HG03460 (cell line): ENCODE measurements at regions not wholly inside any gene's neighbourhood (a gene's known extent, or its start where the extent isn't known, plus 50 kb on each side); places are given as distances from the start of the nearest gene placed in this dataset.

Experiments
- ATAC-seq: cut with Tn5 transposase; IDR thresholded peaks from one replicate; pipeline ENCODE4 v1.9.1; 2021; ENCODE audit not compliant: unreplicated experiment

DNA sequence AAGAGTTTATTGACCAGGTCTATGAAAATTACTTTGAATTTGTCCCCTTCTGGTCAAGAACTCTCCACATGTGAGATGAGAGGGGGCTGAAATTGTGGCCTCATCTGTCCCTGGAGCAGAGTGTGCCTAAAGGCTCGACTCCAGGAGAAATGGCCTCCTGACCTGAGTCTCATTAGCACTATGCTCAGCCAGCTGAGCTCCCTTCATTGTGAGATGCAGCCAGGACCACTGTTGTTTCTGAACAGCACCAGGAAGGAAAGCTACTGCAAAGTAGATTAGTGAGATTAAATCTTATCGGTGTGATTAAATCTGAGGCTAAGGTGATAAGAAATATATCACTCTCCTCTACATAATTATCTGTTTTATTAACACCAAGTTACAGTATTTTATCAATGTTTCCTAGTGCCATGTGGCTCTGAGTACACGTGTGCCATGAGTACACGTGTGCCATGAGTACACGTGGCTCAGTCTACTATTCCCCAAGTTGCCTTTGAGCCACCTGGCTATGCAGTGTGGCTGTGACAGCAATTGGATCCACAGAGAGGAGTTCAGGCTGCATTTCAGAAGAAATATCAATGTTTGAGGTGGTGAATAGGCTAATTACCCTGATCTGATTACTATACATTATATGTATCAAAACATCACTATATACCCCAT lies 126.9 kb downstream of the IPMK start:
- no peak for ATAC-seq

DNA sequence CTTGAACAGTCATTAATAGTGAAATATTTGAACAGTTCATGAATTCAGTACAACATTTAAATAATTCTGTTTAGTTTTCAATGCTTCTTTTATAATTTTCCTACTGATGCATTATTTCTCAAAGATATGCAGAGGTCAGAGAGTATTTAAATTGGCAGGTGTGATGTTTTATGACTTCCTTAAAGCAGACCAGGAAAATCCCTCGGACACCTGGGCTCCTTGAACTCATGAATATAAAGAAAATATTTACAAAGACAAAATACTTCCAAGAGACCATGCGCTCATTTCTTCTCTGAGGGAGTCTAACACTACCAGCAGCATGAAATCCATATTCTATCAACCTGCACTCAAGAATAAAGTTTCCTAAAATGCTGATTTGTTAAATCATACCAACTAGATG lies 127.6 kb downstream of the IPMK start:
- ATAC-seq, result no peak

DNA sequence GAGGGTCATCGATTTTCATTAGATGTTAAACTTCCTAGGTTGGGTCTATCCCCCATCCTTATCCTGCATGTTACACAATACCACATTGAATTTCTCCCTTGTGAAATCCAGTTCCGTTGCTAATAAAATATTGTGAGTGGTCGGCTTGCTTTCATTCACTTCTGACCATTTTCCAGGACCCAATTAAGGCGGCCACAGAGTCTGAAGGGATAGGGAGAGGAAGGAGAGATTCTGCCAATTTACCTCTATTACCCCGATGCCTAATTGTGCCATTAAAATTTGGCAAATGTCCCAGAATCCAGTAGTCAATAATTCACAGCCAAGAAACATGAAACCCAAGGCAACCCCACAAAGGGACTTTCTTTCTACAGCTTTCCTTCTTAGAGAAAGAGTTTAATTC lies 129.9 kb downstream of the IPMK start:
- no peak for ATAC-seq

DNA sequence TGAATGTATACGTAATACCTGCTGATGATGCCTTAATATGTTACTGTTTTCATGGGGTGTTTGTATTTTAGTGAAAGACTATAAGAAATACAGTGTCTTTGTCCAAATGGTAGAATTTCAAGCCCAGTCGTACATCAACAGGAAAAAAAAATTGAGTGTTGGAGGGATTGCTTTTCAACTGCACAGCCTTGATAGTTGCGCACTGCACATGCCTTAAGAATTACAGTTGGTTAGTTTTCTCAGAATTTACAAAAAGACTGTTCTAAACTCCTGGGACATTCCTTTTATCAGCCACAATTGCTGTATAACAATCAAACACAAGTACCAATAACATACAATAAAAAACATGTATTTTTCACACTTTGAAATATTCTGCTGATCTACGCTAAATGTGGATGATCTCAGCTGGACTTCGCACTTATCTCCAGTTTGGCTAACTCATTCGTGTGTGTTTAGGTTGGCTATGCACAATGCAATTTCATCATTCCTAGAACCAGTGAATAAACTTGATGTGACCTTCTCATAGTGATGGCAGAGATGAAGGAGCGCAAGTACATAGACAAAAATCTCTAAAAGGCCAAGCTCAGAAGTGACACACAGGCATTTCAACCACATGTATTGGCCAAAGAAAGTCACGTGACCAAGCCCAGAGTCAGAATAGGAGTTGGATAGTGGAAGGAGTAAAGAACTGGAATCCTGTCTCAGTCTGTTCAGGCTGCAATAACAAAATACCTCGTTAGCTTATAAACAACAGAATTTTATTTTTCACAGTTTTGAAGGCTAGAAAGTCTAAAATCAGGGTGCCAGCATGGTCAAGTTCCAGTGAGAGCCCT lies 152.3 kb downstream of the IPMK start:
- ATAC-seq, result no peak

DNA sequence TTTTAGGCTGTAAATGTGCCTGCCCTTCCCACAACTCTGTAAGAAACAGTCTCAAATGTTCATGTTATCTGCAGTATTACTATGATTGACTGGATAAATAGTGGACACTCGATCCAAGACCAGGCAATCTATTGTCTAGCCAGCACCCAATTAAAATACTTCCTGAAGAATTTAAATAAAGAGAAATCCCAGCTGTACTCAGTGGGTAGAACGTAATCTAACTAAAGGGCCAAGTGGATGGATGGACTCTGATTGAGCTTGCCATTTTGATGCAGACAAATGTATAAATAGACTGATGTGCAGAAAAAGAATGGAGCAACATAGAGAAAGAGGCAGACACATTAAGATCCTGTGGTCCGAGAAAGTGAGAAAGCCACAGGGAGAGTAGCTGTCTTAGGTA lies 158.0 kb downstream of the IPMK start:
- no peak for ATAC-seq

DNA sequence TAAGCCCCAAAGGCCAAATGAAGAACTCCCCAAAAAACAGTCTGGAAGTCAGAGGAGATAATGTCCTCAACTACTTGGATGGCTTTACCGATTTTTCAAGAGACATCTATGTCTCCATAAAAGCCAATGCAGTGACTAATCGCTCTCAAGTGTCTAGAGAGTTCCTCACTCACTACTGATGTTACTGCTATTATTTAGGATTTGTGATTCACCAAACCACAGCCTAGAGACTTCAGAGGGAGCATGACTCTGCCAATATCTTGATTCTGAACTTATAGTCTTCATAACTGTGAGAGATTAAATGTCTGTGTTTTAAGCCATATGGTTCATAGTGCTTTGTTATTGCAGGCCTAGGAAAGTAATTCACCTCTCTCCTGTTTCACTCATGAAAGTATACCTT lies 160.2 kb downstream of the IPMK start:
- no peak for ATAC-seq

DNA sequence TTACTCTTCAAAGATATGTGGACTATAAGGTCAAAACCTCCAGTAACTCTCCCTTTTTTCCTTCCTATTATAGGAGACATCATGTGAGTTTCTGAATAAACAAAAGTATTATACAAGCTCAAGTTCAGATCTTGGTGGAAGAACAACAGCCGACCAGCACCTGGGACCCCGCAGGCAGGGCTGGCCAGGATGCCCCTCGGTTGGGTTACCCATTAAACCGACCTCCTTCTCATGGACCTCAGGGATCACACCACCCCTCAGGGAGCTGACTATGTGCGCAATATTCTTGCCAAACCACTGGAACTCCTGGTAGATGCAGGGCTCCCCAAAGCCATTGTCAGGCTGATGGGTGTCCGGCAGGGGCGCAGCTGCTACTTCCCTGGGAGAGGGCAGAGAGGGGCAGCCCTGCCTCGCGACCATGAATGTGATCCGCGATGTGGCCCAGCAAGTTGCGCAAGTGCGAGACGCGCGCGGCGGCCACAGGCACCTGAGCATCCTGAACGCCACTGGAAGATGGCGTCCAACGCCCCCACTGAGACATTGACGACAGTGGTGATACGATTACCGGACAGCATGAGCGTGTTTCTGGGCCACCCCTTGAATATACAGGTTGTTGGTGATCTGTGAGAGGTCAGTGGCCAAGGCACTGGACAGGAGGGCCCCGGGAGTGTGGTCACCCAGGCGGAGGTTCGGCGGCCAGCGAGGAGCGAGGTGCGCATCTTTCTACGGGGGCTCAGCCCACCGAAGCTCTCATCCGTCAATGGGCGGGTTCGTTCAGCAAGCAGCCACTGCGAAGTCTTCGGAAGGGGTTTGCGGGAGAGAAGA lies 161.3 kb downstream of the IPMK start:
- ATAC-seq, result no peak

DNA sequence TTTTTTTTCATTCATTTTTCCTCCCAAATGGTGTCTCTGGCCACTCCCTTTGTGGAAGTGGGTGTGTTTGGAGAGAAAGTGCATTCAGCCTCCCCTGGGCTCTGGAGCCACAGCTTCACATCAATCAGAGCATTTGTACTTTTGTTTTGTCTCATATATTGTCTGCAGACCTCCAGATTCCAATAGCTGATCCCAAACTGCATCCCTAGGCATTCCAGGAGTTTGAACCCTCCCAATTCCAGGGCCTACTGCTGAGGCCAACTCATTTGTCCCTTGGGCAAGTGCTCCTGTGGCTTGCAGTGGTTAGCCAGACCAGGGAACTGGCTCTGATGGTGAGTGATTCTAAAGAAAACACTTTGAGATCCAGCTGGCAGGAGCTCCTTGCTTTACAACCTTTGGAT lies 163.3 kb downstream of the IPMK start:
- no peak for ATAC-seq

DNA sequence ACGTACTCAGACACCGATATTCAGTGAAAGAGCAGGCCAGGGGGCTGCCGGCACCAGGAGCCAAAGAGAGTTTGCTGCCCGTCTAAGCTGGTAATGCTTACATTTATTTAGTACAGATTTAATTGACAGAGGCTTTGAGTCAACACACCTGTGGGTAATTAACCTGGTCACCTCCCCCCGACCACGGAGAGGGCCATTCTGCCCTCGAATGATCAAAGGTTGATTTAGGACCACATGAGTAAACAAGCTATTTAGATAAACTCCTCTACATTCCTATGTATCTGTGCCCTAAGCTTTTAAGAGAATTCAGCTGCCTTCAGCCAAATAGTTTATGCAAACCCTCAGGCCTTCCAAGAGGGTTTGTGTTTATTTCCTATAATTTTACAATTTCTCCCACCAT lies 164.8 kb downstream of the IPMK start:
- no peak for ATAC-seq

DNA sequence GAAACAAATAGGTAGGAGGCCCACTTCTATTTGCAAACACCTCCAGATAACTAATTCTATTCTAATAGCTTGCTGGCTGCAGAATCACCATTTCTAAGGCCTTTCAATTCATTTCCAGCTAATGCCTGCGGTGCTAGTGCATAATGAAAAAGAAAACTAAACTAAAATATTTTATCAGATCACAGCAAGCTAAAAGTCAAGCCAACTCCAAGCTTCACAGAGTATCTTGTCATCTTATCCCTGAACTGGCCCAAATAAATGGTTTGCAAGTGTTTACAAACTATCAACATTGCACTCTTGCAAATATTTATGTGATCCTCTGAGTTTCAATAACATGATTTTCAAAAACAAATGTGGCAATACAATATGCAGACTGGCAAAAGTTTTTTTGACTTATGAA lies 166.0 kb downstream of the IPMK start:
- ATAC-seq, result no peak

DNA sequence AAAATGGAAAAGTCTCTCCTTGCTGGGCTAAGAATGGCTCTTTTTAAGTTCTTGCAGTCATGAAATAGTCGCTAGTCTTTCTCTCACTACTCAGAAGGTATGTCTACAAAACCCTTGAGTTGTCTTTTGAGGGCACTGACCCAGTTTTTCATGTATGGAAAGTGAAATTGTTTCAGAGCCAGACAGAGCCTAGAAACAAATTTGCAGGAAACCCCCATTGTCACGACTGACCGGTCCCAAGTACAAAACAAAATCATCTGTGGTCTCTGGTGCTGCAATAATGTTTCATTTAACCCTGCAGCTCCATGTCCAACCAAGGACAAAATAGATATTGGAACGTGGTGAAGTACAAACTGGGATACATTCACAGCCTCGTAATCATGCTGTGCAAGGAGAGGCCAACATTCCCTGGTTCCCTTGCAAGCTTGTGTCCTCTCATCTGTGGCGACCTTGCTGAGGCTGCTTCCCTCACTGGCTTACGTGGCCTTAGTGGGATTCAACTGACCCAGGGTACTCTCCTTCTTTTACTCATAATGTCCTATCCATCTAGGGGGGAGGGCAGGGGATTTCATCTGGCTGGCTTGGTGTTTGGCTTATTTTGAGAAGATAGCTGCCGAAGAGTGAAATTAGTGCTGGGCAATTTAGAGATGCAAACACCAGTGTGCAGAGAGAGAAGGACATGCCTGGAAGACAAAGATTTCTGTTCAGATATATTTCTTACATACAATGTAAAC lies 172.5 kb downstream of the IPMK start:
- ATAC-seq, result no peak

DNA sequence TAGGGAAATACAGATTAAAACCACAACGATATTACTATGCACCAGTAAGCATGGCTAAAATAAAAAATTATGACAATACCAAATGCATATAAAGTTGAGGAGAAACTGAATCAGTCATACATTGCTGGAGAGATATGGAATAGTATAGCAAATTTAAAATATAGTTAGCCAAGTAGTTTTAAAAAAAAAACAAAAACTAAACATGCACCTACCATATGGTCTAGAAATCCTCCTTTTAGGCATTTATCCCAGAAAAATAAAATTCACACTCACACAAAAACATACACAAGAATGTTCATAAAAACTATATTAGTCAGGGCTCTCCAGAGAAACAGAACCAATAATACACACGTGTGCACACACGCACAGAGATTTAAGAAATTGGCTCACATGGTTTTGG lies 175.8 kb downstream of the IPMK start:
- ATAC-seq, result no peak

DNA sequence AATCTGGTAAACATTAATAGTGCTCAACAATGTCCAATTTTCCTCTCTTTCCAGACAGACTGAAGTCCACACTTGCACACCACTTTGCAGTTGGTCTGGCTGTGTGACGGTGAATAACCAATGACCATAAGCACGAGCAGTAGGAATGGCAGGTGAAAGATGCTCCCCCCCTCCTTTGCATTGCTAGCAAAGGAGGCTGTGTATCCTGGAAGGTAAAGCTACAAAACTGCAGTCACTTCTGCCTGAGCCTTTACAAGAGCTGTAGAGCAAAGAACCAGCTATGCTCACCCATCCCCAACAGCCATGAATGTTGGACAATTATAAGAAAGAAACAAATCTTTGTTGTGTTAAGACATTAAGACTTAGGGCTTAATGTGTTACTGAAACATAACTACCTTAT lies 178.0 kb downstream of the IPMK start:
- ATAC-seq, result no peak

DNA sequence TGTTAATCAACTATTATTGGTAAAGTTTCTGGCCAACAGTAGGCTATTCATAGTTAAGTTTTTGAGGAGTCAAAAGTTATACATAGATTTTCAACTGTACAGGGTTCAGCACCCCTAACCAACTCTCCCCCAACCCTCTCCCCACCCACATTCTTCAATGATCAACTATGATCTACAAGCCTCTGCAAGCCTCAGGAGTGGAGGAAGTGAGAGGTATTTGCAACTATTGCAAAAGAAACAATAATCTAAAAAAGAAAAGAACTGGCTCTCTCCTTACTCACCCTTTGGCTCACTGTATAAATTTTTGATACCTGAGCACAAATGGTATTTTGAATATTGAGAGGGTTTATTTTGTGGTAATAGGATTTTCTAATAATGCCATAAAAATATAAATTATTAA lies 179.8 kb downstream of the IPMK start:
- no peak for ATAC-seq

DNA sequence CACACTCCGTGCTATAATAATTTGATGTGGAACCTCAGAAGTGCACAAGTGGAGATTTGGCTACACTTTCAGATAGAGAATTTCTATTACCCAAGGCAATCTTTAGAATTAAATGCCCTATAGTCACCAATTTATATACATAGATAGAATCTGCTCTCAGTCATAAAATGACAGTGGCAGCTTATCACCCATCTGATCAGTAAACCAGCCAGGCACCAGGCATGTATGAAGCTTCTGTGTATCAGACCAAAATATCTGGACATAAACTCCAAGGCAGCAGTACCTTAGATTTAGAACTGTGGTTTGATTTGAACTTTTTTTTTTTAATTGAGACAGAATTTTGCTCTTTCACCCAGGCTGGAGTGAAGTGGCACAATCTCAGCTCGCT lies 180.9 kb downstream of the IPMK start:
- no peak for ATAC-seq

DNA sequence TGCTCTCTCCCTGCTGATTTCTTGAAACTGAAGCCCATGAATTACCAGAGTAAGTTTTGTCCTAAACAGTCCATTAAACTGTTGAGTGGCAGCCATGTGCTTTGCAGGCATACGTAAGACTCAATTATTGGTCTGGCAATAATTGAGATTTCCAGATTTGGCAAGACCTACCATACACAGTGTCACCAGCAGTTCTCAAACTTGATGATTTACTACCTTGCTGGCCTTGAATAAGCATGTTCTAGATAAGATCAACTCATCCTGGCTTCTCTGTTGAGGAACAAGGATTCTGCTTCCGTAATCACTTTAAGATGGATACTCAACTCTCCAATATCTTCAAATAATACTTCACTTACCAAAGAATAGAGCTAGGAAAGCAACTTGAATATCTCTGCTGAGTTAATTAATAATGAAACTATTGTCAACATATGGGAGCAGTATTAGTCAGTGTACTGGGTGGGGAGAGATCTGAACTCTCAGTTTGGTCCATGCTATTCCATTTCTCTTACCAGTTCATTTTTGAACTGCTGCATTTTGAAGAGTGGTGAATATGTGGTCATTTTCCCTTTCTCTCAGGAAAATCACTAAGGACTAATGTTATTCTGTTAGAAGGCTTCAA lies 181.4 kb downstream of the IPMK start:
- no peak for ATAC-seq

DNA sequence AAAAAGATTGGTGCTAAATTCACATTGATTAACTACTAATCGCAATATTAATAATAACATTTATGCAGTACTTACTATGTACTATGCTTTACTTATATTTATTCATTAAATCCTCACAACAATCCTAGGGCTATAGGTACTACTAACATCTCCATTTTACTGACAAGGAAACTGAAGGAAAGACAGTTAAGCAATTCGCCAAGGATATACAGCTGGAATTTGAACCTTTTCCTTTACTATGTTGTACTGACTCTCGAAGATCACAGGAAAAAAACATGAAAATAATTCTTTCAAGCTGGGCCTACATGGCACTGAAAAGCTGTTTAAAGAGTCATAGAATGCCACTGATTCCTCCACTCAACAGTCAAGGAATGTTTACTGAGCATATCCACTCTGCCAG lies 185.4 kb downstream of the IPMK start:
- no peak for ATAC-seq

DNA sequence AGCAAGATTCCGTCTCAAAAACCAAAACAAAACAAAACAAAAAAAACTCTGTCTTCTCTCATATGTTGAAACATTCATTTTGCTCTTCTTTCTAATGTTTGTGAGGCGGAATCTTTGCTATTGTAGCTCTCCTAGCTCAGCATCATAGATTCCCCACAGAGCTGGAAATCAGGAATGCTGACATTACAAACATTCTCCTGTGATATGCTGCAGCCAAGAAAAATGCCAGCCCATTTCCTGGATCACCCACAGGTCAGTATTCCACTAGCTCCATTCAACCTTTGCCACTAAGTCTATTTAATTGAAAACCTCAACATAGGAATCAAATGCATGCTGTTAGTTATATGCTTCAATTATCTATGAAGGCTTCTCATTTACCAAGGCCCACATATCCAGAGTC lies 186.3 kb downstream of the IPMK start:
- ATAC-seq, result no peak

DNA sequence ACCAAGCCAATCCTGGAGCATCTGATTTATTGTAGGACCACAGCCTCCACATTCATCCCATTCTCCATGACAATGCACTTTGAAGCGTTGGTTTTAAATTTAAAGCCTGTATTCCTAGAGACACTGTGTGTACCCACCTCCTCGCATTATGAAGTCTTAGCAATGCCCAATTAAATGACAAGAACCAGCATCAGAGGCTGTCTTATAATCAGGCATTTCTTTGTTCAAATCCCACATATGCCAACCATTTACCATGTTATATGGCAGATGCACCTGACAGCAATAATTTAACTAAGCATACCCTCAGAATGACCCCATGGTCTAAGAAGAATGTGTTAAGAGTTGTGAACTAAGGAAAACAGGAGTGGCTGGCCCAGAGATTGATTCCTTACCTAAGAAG lies 188.2 kb downstream of the IPMK start:
- ATAC-seq, result no peak

DNA sequence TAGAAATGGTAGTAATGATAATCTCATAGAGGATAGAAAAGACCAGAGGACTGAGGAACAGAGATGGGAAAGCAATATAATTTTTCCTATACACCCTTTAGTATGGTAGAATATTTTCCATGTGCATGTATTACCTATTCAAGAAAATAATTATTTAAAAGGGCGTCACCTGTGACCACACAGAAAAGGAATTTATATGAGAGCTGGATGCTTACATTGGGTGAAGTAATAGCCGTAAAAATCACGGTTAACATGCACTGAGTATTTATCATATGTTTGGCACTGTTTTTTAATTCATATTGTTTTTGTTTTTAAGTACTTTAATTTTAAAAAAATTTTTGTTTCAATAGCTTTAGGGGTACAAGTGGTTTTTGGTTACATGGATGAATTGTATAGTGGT lies 195.1 kb downstream of the IPMK start:
- no peak for ATAC-seq

DNA sequence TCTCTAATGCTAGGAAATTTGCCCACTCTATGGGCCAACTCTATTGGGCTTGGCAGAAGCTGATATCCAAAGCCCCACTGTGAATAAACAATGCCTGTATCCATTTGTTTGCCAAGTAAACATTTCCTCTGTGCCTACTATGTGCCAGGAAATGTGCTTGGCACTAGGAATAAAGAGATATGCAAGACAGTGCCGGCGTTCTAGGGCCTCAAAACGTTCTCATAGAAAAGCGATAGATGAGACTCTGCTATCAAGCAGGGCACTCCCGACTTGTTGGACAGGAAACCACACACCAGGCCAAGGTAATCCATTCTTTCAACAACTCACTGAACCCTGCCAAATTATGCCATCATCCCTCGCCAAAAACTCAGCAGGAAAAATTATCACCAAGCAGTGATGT lies 196.7 kb downstream of the IPMK start:
- no peak for ATAC-seq
